ENCODE measurements at regions not wholly inside any gene's neighbourhood (a gene's known extent, or its start where the extent isn't known, plus 50 kb on each side); places are given as distances from the start of the nearest gene placed in this dataset.

- intact Hi-C loops (cut with DNase I): no loop called here
- no peak for TF ChIP-seq CTCF (IDR thresholded peaks at IDR 0.05)
- Histone ChIP-seq H3K4me3 (no peak overlapping the region), H3K36me3 (no peaks in the 10 kb centered on the region), H3K9me3 (no peaks in the 10 kb centered on the region), H3K4me1 (no peaks in the 10 kb centered on the region), H3K27me3 (ENCODE audit: low read depth) (no peaks in the 10 kb centered on the region), H3K27ac (no peak overlapping the region)
- DNase-seq (no peak), ATAC-seq (no peak)
Measured at GRCh38 chr2:150715501-150715900, 228.0 kb upstream of the RND3 start.

- Histone ChIP-seq H3K4me1 (no peaks in the 10 kb centered on the region), H3K27me3 (ENCODE audit: low read depth) (no peaks in the 10 kb centered on the region), H3K9me3 (no peaks in the 10 kb centered on the region), H3K36me3 (no peaks in the 10 kb centered on the region), H3K4me3 (no peak overlapping the region), H3K27ac (no peak overlapping the region)
- ATAC-seq (no peak), DNase-seq (no peak)
- no peak for TF ChIP-seq CTCF (IDR thresholded peaks at IDR 0.05)
- intact Hi-C loops (cut with DNase I): no loop called here
Measured at GRCh38 chr2:150710916-150711315, 223.4 kb upstream of the RND3 start.

GRCh38 chr2:150710041-150710440 lies 222.6 kb upstream of the RND3 start:
- no peak for DNase-seq
- Histone ChIP-seq H3K9me3 (no peaks in the 10 kb centered on the region), H3K27me3 (ENCODE audit: low read depth) (no peaks in the 10 kb centered on the region), H3K27ac (no peak overlapping the region), H3K4me3 (no peak overlapping the region), H3K4me1 (no peaks in the 10 kb centered on the region), H3K36me3 (no peaks in the 10 kb centered on the region)
- no peak for TF ChIP-seq CTCF (IDR thresholded peaks at IDR 0.05)
- intact Hi-C loops (cut with DNase I): no loop called here
- no peak for ATAC-seq

GRCh38 chr2:150706561-150706960 lies 219.1 kb upstream of the RND3 start:
- no peaks in the 10 kb centered on the region for H3K9me3 ChIP-seq
- no peak overlapping the region for H3K27ac ChIP-seq
- no peaks in the 10 kb centered on the region for H3K36me3 ChIP-seq
- H3K4me1 ChIP-seq: no peaks in the 10 kb centered on the region
- DNase-seq (no peak), ATAC-seq (no peak)
- no peaks in the 10 kb centered on the region for H3K27me3 ChIP-seq (ENCODE audit: low read depth)
- intact Hi-C loops (cut with DNase I): no loop called here
- TF ChIP-seq CTCF (IDR thresholded peaks at IDR 0.05): no peak
- H3K4me3 ChIP-seq: no peak overlapping the region

- no peak for TF ChIP-seq CTCF (IDR thresholded peaks at IDR 0.05)
- Histone ChIP-seq H3K4me1 (no peaks in the 10 kb centered on the region), H3K4me3 (no peak overlapping the region), H3K27me3 (ENCODE audit: low read depth) (no peaks in the 10 kb centered on the region), H3K36me3 (no peaks in the 10 kb centered on the region), H3K27ac (no peak overlapping the region), H3K9me3 (no peaks in the 10 kb centered on the region)
- ATAC-seq: no peak
- intact Hi-C loops (cut with DNase I): no loop called here
- no peak for DNase-seq
Measured at GRCh38 chr2:150705767-150706166, 218.3 kb upstream of the RND3 start.

GRCh38 chr2:150705357-150705756 lies 217.9 kb upstream of the RND3 start:
- intact Hi-C loops (cut with DNase I): no loop called here
- DNase-seq (no peak), ATAC-seq (no peak)
- Histone ChIP-seq H3K9me3 (no peaks in the 10 kb centered on the region), H3K27ac (no peak overlapping the region), H3K36me3 (no peaks in the 10 kb centered on the region), H3K27me3 (ENCODE audit: low read depth) (no peaks in the 10 kb centered on the region), H3K4me3 (no peak overlapping the region), H3K4me1 (no peaks in the 10 kb centered on the region)
- TF ChIP-seq CTCF (IDR thresholded peaks at IDR 0.05): no peak

Data from lower lobe of right lung (tissue), 2 donors.